ENCODE measurements at regions not wholly inside any gene's neighbourhood (a gene's known extent, or its start where the extent isn't known, plus 50 kb on each side); places are given as distances from the start of the nearest gene placed in this dataset.

DNA sequence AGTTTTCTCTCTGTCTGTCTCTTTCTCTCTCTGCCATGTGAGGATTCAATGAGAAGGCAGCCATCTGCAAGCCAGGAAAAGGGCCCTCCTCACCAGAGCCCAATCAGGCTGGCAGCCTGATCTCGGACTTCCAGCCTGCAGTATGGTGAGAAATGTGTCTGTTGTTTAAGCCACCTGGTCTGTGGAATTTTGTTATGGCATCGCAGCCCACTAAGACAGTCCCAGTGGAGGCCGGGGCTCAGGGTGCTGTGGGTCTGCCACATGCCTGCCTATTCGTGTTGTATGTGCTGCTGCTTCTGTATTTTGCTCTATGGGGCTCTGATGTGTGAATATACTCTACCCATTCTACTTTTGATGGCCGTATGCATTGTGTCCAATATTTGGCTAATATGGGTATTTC, 139.0 kb upstream of the HS6ST1 start:
- ATAC-seq = no peak
- no peak for DNase-seq
- peaks cover 3% of the 10 kb centered on the region for H3K9me3 ChIP-seq
- no peak overlapping the region for H3K27ac ChIP-seq
- no peaks in the 10 kb centered on the region for H3K36me3 ChIP-seq (ENCODE audit: insufficient read depth in 1 of 2, low read depth in 1 of 2)
- 61 to 94% (median 76%) methylated on average over 5 of the region's 5 CpGs for WGBS, 3 donors
- intact Hi-C loops (cut with DNase I) = no loop called here
- H3K27me3 ChIP-seq (ENCODE audit: insufficient read depth in 3 of 3, low read length in 2 of 3) = no peaks in the 10 kb centered on the region
- TF ChIP-seq, protein P1, sequence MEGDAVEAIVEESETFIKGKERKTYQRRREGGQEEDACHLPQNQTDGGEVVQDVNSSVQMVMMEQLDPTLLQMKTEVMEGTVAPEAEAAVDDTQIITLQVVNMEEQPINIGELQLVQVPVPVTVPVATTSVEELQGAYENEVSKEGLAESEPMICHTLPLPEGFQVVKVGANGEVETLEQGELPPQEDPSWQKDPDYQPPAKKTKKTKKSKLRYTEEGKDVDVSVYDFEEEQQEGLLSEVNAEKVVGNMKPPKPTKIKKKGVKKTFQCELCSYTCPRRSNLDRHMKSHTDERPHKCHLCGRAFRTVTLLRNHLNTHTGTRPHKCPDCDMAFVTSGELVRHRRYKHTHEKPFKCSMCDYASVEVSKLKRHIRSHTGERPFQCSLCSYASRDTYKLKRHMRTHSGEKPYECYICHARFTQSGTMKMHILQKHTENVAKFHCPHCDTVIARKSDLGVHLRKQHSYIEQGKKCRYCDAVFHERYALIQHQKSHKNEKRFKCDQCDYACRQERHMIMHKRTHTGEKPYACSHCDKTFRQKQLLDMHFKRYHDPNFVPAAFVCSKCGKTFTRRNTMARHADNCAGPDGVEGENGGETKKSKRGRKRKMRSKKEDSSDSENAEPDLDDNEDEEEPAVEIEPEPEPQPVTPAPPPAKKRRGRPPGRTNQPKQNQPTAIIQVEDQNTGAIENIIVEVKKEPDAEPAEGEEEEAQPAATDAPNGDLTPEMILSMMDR (IDR thresholded peaks at IDR 0.05) = no peak
- H3K4me1 ChIP-seq = no peaks in the 10 kb centered on the region
- H3K4me3 ChIP-seq = no peak overlapping the region

DNA sequence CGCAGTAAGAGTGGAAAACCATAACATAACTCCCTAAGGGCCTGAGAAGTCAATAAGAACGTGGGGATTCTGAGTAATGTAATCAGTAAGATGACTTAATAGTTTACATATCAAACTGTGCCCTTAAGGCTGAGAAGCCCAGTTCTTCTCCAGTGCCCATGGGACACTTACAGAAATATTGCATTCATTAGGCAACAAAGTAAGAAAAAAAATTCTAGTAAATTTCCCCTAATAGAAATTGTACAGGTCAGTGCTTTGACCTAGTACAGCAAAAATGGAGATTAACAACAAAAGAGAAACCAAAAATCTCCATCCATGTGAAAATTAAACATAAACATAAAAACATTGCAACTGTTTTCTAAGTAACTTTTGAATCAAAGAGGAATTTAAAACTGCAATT, 139.8 kb upstream of the HS6ST1 start:
- no peaks in the 10 kb centered on the region for H3K36me3 ChIP-seq (ENCODE audit: insufficient read depth in 1 of 2, low read depth in 1 of 2)
- peaks cover 3% of the 10 kb centered on the region for H3K9me3 ChIP-seq
- ATAC-seq (no peak), DNase-seq (no peak)
- intact Hi-C loops (cut with DNase I) = no loop called here
- no peaks in the 10 kb centered on the region for H3K4me1 ChIP-seq
- TF ChIP-seq, protein P1 (IDR thresholded peaks at IDR 0.05) = no peak
- WGBS, 3 donors = 77 to 86% (median 80%) methylated on average over 2 of the region's 2 CpGs
- H3K27ac ChIP-seq = no peak overlapping the region
- H3K4me3 ChIP-seq = no peak overlapping the region
- H3K27me3 ChIP-seq (ENCODE audit: insufficient read depth in 3 of 3, low read length in 2 of 3) = no peaks in the 10 kb centered on the region

DNA sequence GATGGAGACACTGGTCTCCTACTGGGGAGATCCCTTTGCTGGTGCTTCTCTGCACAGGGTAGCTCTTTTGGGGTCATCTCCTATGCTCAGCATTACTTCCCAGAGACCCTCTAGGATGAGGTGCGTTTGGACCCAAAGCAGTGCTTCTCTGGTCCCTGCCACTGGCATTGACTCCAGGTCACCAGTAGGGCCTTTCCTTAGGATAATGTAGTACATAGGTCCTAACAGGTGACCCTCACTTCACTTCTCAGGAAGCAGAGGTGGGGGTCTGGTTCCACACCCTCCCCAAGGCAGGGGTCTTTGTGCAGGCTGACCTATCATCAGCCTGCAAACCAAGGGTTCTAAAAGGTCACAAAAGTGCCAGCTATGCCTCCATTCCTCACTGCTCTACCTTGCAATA, 145.8 kb upstream of the HS6ST1 start:
- no peaks in the 10 kb centered on the region for H3K36me3 ChIP-seq (ENCODE audit: insufficient read depth in 1 of 2, low read depth in 1 of 2)
- 85 to 100% (median 95%) methylated on average over 1 of the region's 1 CpG for WGBS, 3 donors
- TF ChIP-seq, protein P1 (IDR thresholded peaks at IDR 0.05) = no peak
- intact Hi-C loops (cut with DNase I) = no loop called here
- no peaks in the 10 kb centered on the region for H3K4me1 ChIP-seq
- DNase-seq (no peak), ATAC-seq (no peak)
- no peak overlapping the region for H3K27ac ChIP-seq
- H3K4me3 ChIP-seq = no peak overlapping the region
- H3K27me3 ChIP-seq (ENCODE audit: insufficient read depth in 3 of 3, low read length in 2 of 3) = no peaks in the 10 kb centered on the region
- H3K9me3 ChIP-seq = peaks cover 5% of the 10 kb centered on the region

DNA sequence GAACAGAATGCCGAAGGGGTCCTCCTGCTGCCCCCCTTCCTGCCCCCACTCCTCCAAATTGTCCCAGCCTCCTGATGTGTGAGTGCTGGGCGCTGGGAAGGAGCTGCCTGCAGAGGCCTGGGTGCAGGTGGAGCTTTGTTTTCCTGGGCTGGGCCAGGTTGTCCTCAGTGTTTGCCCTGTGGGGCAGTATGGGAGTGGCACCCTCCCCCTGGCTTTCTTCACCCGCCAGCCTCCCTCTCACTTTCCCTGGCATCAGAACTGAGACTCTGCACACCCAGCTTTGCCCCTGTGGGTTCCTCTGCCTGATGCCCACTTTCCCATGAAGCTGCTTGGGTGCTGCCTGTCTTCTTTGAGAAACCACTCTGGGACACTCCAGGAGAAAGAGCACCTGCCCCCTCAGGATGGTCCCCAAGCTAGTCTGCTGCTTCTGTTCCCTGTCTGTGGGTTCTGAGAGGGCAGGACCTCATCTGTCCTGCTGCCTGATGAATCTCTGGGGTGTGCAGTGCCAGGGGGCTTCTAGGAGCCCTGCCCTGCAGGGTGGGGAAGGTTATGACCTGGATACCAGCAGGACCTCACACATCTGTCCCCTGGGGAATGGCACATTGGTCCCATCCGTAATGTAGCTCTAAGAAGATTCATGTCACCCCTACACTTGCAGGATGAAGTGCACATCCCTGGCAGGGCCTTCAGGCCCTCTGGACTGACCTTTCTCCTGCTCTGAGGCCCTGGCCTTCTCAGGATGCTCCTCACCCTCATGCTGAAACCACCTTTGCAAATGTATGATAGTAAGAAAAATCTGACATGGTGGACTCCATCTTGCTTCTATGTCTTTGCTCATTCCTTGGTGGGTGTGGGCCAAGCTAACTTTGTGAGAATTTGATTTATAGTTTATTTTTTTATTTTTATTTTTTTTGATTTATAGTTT, 146.8 kb upstream of the HS6ST1 start:
- TF ChIP-seq, protein P1 (IDR thresholded peaks at IDR 0.05) = no peak
- H3K27ac ChIP-seq = no peak overlapping the region
- no peak for DNase-seq

More for the DNA sequence above, 146.8 kb upstream of the HS6ST1 start:
- Histone ChIP-seq H3K36me3 (ENCODE audit: insufficient read depth in 1 of 2, low read depth in 1 of 2) (no peaks in the 10 kb centered on the region), H3K4me1 (no peaks in the 10 kb centered on the region), H3K4me3 (no peak overlapping the region), H3K27me3 (ENCODE audit: insufficient read depth in 3 of 3, low read length in 2 of 3) (no peaks in the 10 kb centered on the region), H3K9me3 (peaks cover 14% of the 10 kb centered on the region)
- ATAC-seq = no peak
- 84 to 94% (median 90%) methylated on average over 4 of the region's 4 CpGs for WGBS, 3 donors
- intact Hi-C loops (cut with DNase I) = no loop called here

Measured in psoas muscle (tissue), 7 donors.